ENCODE measurements at regions not wholly inside any gene's neighbourhood (a gene's known extent, or its start where the extent isn't known, plus 50 kb on each side); places are given as distances from the start of the nearest gene placed in this dataset.

- no peak for ATAC-seq
Observed at GRCh38 chr5:2381070-2381469, 370.4 kb downstream of the IRX2 start.

GRCh38 chr5:2378976-2379375, 372.5 kb downstream of the IRX2 start:
- Mint-ChIP-seq H3K27ac (no peak overlapping the region), H3K4me1 (no peaks in the 10 kb centered on the region), H3K9me3 (no peaks in the 10 kb centered on the region), H3K36me3 (no peaks in the 10 kb centered on the region), H3K4me3 (no peak overlapping the region)
- DNase-seq (ENCODE audit: low spot score in 2 of 2) (no peak), ATAC-seq (no peak)

More at GRCh38 chr5:2381070-2381469, 370.4 kb downstream of the IRX2 start:
- DNase-seq (ENCODE audit: low spot score in 2 of 2), result no peak
- Mint-ChIP-seq H3K4me1 (no peaks in the 10 kb centered on the region), H3K27ac (no peak overlapping the region), H3K36me3 (no peaks in the 10 kb centered on the region), H3K9me3 (no peaks in the 10 kb centered on the region), H3K4me3 (no peak overlapping the region)

- no peak overlapping the region for H3K4me3 Mint-ChIP-seq
- peaks cover 3% of the 10 kb centered on the region for H3K9me3 Mint-ChIP-seq
- no peak overlapping the region for H3K27ac Mint-ChIP-seq
- H3K4me1 Mint-ChIP-seq, result no peaks in the 10 kb centered on the region
- no peaks in the 10 kb centered on the region for H3K36me3 Mint-ChIP-seq
- DNase-seq (ENCODE audit: low spot score in 2 of 2) (no peak), ATAC-seq (no peak)
Observed at GRCh38 chr5:2378108-2378507, 373.4 kb downstream of the IRX2 start.

- DNase-seq (ENCODE audit: low spot score in 2 of 2), result no peak
- Mint-ChIP-seq H3K9me3 (peaks cover 6% of the 10 kb centered on the region), H3K4me3 (no peak overlapping the region), H3K36me3 (no peaks in the 10 kb centered on the region), H3K27ac (no peak overlapping the region), H3K4me1 (no peaks in the 10 kb centered on the region)
- ATAC-seq, result no peak
Observed at GRCh38 chr5:2376486-2376885, 375.0 kb downstream of the IRX2 start.

- Mint-ChIP-seq H3K4me1 (no peaks in the 10 kb centered on the region), H3K36me3 (no peaks in the 10 kb centered on the region), H3K9me3 (peaks cover 6% of the 10 kb centered on the region), H3K4me3 (no peak overlapping the region), H3K27ac (no peak overlapping the region)
- DNase-seq (ENCODE audit: low spot score in 2 of 2) (no peak), ATAC-seq (no peak)
Observed at GRCh38 chr5:2375757-2376250, 375.7 kb downstream of the IRX2 start.

GRCh38 chr5:2375291-2375690, 376.2 kb downstream of the IRX2 start:
- H3K4me1 Mint-ChIP-seq, result no peaks in the 10 kb centered on the region
- peaks cover 6% of the 10 kb centered on the region for H3K9me3 Mint-ChIP-seq
- ATAC-seq, result no peak
- H3K36me3 Mint-ChIP-seq, result no peaks in the 10 kb centered on the region
- no peak overlapping the region for H3K4me3 Mint-ChIP-seq
- no peak overlapping the region for H3K27ac Mint-ChIP-seq
- DNase-seq (ENCODE audit: low spot score in 2 of 2), result no peak

GRCh38 chr5:2374703-2375102, 376.8 kb downstream of the IRX2 start:
- no peak overlapping the region for H3K27ac Mint-ChIP-seq
- ATAC-seq (no peak), DNase-seq (ENCODE audit: low spot score in 2 of 2) (no peak)
- H3K9me3 Mint-ChIP-seq, result peaks cover 8% of the 10 kb centered on the region
- no peaks in the 10 kb centered on the region for H3K4me1 Mint-ChIP-seq
- H3K4me3 Mint-ChIP-seq, result no peak overlapping the region
- no peaks in the 10 kb centered on the region for H3K36me3 Mint-ChIP-seq

GRCh38 chr5:2373631-2374030, 377.8 kb downstream of the IRX2 start:
- no peak for DNase-seq (ENCODE audit: low spot score in 2 of 2)
- Mint-ChIP-seq H3K4me3 (no peak overlapping the region), H3K36me3 (no peaks in the 10 kb centered on the region), H3K27ac (no peak overlapping the region), H3K9me3 (peaks cover 12% of the 10 kb centered on the region), H3K4me1 (no peaks in the 10 kb centered on the region)
- no peak for ATAC-seq

- H3K27ac Mint-ChIP-seq, result no peak overlapping the region
- peaks cover 12% of the 10 kb centered on the region for H3K9me3 Mint-ChIP-seq
- H3K4me3 Mint-ChIP-seq, result no peak overlapping the region
- ATAC-seq (no peak), DNase-seq (ENCODE audit: low spot score in 2 of 2) (no peak)
- H3K4me1 Mint-ChIP-seq, result no peaks in the 10 kb centered on the region
- no peaks in the 10 kb centered on the region for H3K36me3 Mint-ChIP-seq
Observed at GRCh38 chr5:2371419-2371710, 380.1 kb downstream of the IRX2 start.

GRCh38 chr5:2370626-2371418, 380.7 kb downstream of the IRX2 start:
- H3K36me3 Mint-ChIP-seq, result no peaks in the 10 kb centered on the region
- no peak overlapping the region for H3K27ac Mint-ChIP-seq
- no peaks in the 10 kb centered on the region for H3K4me1 Mint-ChIP-seq
- no peak overlapping the region for H3K4me3 Mint-ChIP-seq
- peak in 1 of 2 donors; percentile 23 for DNase-seq (ENCODE audit: low spot score in 2 of 2)
- H3K9me3 Mint-ChIP-seq, result peaks cover 12% of the 10 kb centered on the region
- ATAC-seq, result peak; percentile 26

- DNase-seq (ENCODE audit: low spot score in 2 of 2), result peak in 1 of 2 donors; percentile 18
- Mint-ChIP-seq H3K9me3 (peaks cover 17% of the 10 kb centered on the region), H3K36me3 (no peaks in the 10 kb centered on the region)
Observed at GRCh38 chr5:2369178-2369577, 382.3 kb downstream of the IRX2 start.

GRCh38 chr5:2366816-2367215, 384.7 kb downstream of the IRX2 start:
- DNase-seq (ENCODE audit: low spot score in 2 of 2) (peak in 1 of 2 donors; percentile 2), ATAC-seq (no peak)
- H3K9me3 Mint-ChIP-seq, result peaks cover 11% of the 10 kb centered on the region
- no peak overlapping the region for H3K4me3 Mint-ChIP-seq
- H3K4me1 Mint-ChIP-seq, result no peaks in the 10 kb centered on the region
- H3K36me3 Mint-ChIP-seq, result no peaks in the 10 kb centered on the region
- H3K27ac Mint-ChIP-seq, result no peak overlapping the region

More at GRCh38 chr5:2369178-2369577, 382.3 kb downstream of the IRX2 start:
- no peak for ATAC-seq
- Mint-ChIP-seq H3K27ac (no peak overlapping the region), H3K4me3 (no peak overlapping the region), H3K4me1 (no peaks in the 10 kb centered on the region)

GRCh38 chr5:2357309-2357708, 394.2 kb downstream of the IRX2 start:
- ATAC-seq (no peak), DNase-seq (ENCODE audit: low spot score in 2 of 2) (peak in 1 of 2 donors; percentile 10)
- Mint-ChIP-seq H3K36me3 (no peaks in the 10 kb centered on the region), H3K4me1 (no peaks in the 10 kb centered on the region), H3K27ac (no peak overlapping the region), H3K4me3 (no peak overlapping the region), H3K9me3 (peaks cover 8% of the 10 kb centered on the region)

- DNase-seq (ENCODE audit: low spot score in 2 of 2) (peak in 1 of 2 donors; percentile 30), ATAC-seq (no peak)
- Mint-ChIP-seq H3K4me3 (no peak overlapping the region), H3K4me1 (no peaks in the 10 kb centered on the region), H3K36me3 (no peaks in the 10 kb centered on the region), H3K27ac (no peak overlapping the region), H3K9me3 (peaks cover 12% of the 10 kb centered on the region)
Observed at GRCh38 chr5:2355859-2356258, 395.6 kb downstream of the IRX2 start.

- ATAC-seq (no peak), DNase-seq (ENCODE audit: low spot score in 2 of 2) (peak in 1 of 2 donors; percentile 12)
- Mint-ChIP-seq H3K4me3 (no peak overlapping the region), H3K27ac (no peak overlapping the region), H3K9me3 (peaks cover 10% of the 10 kb centered on the region), H3K36me3 (no peaks in the 10 kb centered on the region), H3K4me1 (no peaks in the 10 kb centered on the region)
Observed at GRCh38 chr5:2353871-2354440, 397.5 kb downstream of the IRX2 start.

- Mint-ChIP-seq H3K4me1 (no peaks in the 10 kb centered on the region), H3K27ac (no peak overlapping the region), H3K9me3 (peaks cover 9% of the 10 kb centered on the region), H3K36me3 (no peaks in the 10 kb centered on the region), H3K4me3 (no peak overlapping the region)
- DNase-seq (ENCODE audit: low spot score in 2 of 2) (no peak), ATAC-seq (no peak)
Observed at GRCh38 chr5:2353211-2353610, 398.3 kb downstream of the IRX2 start.
